ENCODE measurements at regions not wholly inside any gene's neighbourhood (a gene's known extent, or its start where the extent isn't known, plus 50 kb on each side); places are given as distances from the start of the nearest gene placed in this dataset.

- TF ChIP-seq CTCF (conservative IDR thresholded peaks at IDR 0.05; ENCODE audit: low read length) (no peak), EZH2phosphoT487 (IDR thresholded peaks at IDR 0.05; ENCODE audit: borderline replicate concordance, low read depth, low read length) (no peak)
Measured at GRCh38 chr3:4234889-4235288, 68.3 kb upstream of the SETMAR start.
